HG02852 (cell line): ENCODE measurements at regions not wholly inside any gene's neighbourhood (a gene's known extent, or its start where the extent isn't known, plus 50 kb on each side); places are given as distances from the start of the nearest gene placed in this dataset.
"Not testable (repeated sequence)": the region's sequence is repeated elsewhere in the genome, so short reads cannot be mapped to it uniquely, and the experiment has no call there.

ENCODE experiments used
- ATAC-seq: cut with Tn5 transposase; IDR thresholded peaks from one replicate; pipeline ENCODE4 v1.9.1; 2021; ENCODE audit warnings: mild to moderate bottlenecking, moderate library complexity; ENCODE audit not compliant: unreplicated experiment

GRCh38 chr14:22178333-22178839 lies 410.6 kb downstream of the DAD1 start:
- no peak for ATAC-seq

DNA sequence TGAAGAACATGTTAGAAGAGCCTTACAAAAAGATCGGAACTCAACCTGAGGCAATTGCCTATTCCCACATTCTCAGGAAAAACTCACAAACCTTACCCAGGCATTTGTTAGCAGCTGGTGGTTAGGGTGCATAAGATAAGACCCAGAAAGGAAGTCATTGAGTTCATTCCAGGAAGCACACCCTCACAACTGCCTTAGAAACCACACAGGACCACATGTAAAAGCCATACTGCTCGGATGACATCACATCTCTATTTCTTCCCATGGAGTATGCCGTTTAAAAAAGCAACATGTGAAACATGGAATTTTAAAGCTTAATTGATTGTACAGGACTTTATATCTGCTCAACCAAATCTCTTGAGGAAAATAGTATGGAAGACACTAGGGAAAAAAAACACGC lies 411.2 kb downstream of the DAD1 start:
- no peak for ATAC-seq

DNA sequence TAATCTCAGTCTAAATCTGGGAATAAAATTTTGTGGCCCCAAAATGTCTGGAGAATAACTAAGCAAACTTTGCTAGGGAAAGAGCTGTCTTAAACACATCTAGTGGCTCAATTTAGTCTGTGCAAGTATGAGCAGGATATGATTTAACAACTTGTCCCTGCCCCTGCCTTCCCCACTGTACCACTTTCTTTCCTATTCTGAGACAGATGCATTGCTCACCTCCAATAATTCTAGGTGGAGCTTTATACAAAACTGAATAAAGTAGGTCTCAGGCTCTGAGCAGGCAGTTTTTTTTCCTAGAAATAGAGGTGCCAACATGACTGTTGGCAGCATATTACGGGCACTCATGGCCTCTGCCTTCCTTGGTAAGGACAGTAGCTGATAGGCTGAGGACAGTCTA lies 412.1 kb downstream of the DAD1 start:
- ATAC-seq = no peak

GRCh38 chr14:22175278-22175558 lies 413.8 kb downstream of the DAD1 start:
- not testable (repeated sequence) for ATAC-seq

- no peak for ATAC-seq
Observed at GRCh38 chr14:22174412-22175277, 414.4 kb downstream of the DAD1 start.

- no peak for ATAC-seq
Observed at GRCh38 chr14:22168092-22168955, 420.7 kb downstream of the DAD1 start.

DNA sequence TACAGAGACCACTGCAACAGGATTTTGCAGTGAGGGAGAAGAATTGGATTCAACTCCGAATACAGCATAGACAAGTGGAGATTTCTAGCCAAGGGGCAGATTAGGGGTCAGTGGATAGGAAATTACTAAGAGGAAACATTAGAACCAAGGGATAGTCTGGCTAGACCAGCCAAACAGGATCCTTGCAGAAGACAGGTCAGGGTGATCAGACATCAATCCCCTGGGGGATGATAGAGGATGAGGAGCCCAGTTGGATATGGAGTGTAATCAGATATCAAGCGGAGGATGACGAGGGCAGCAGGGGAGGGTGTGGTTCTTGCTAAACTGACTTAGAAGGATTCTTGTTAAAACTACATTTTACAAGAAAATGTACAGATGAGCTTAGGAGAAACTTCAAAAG lies 424.4 kb downstream of the DAD1 start:
- no peak for ATAC-seq

- ATAC-seq = no peak
Observed at GRCh38 chr14:22163051-22163450, 426.0 kb downstream of the DAD1 start.

DNA sequence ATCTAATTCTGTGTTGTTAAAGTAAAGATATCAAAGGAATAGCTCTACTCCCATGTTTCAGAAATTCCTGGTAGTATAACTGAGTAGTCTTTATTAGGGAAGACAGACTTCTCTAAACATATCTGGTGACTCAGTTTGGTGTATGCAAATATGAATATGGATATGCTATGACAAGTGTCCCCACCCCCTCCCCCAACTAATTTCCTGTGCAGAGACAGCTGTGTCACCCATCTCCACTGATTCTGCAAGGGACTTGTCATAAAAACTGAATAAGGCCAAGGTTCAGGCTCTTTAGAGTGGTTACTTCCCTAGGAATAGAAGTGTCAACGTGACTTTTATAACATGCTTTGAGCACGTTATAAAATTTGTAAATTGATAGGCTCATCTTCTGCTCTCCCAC lies 429.1 kb downstream of the DAD1 start:
- ATAC-seq = no peak

DNA sequence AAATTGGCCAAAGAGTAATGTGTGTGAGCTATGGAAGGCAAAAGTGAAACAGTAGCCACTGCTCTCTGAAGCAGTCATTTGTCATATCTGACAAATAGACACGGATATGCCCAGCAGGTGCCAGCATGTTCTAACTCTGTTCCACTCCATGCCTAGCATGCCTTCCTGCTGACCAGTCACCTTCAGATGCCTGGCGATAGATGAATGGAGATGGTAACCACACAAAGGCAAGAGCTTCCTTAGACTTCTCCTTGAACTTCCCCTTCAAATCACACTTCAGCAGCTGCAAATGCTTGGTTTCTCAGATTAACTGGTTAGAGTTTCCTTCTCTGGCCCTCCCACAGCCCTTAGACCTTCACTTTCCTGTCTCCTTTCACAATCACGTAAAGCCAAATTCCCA lies 429.9 kb downstream of the DAD1 start:
- ATAC-seq = no peak

DNA sequence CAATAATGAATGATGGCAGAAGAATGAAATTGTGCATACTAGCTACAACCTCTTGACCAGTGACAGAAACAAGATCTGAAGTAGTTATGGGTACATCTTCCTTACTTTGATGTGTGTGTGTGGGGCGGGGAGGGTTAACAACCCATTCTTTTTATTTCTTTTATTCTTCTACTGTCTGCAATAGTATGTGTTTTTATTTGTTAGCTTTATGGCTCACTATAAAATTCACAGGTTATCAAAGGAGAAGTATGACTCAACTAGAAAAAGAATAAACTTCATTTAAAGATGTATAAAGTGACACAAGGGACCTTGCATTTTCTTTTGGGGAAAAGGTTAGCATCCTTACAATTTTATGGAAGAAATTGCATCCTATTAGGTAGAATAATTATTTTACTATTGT lies 430.5 kb downstream of the DAD1 start:
- no peak for ATAC-seq

DNA sequence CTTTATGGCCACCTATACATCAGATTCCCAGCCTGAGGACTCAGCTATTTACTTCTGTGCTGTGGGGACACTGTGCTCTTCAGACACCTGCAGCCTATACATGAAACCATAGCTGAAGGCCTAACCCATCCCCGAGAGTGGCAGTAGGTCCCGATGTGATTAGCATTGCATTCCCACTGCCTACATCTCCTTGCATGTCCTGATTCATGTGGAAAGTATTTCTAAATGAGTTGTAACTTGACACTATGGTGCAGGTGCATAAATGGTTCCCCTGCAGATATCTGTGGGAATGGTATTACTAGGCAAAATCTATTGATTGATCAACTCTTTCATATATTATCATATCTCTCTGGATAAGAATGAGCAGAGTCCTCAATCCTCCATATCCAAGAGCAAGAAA lies 433.5 kb downstream of the DAD1 start:
- ATAC-seq = no peak

DNA sequence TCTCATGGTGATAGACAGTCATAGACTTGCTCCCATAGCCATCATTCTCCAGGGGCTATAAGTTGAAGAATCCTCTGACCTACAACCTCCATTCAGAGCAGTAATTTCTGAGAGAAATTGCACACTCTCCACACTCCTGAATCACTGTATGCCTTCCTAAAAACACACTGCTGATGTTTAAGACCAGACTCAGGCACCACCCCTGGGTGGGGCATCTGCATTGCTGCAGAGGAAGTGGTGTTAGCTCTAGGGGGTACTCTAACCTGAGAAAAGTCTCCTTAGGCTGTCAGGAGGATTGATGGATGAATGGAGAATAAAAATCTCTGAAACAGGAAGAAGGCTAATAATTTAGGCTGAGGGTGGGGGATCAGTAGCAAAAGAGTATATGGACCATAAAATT lies 436.1 kb downstream of the DAD1 start:
- ATAC-seq = no peak

DNA sequence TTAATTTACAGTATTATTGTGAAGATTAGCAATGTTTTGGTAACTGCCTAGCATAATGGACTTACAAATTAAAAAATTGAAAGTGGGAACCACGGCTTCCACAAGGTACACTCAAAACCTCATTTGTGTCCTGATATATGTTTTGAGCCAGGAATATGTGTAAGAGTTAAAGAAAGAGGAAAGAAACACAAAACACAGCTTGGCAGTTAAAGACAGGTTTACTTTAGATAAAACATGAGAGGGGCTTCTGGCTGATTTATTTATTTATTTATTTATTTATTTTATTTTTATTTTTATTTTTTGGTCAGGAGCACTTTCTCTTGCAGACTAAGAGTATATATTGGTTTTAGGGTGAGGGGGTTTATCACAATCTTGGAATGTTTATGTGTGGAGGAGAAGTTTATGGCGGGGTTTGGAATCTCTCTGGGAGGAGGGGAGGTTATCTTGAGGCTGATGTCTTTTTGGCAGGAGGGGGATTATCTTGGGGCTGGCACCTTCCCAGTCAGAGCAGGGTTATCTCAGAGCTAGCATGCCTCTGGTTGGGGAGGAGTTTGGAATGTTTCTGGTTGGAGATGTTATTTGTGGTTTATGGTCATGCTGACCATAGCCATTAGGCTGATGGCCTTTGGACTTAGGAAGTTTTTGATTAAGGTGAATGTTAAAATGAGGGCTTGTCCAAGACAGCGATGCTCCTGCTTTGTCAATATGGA lies 436.7 kb downstream of the DAD1 start:
- no peak for ATAC-seq

DNA sequence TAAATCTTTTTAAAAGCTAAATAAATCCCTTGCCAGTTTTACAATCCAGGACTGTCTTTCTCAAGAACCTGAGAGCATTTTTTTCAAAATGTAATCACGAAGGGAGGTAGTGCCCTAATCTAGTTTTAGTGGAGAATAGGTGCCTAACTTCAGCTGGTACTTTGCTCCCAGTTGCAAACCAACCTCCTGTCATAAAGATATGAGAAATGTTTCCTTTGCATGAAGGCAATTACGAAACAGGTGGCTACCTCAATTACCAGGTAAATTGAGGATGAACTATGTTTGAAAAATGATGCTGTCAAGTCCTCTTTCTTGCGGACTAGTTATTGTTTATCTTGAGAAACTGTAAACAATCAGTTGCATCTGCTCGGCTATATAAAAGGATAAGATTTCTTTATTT lies 437.9 kb downstream of the DAD1 start:
- ATAC-seq = no peak

- ATAC-seq = no peak
Observed at GRCh38 chr14:22149058-22149457, 440.0 kb downstream of the DAD1 start.

DNA sequence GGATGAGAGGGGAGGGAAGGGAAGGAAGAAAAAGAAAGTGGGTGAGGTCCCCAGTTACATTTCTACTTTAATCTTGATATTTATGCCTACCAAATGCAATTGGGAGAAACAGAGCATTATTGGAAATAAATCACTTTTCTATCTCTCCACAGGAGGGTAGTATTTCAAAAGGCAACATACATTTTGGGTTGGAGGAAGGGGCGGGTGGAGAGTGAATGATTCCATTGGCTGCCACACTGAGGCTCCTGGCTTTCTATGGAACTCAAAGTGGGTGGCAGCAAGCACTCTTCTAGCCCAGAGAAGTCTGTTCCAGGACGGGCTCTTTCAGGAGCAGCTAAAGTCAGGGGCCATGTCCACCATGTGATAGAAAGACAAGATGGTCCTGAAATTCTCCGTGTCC lies 441.3 kb downstream of the DAD1 start:
- ATAC-seq = no peak

- no peak for ATAC-seq
Observed at GRCh38 chr14:22143363-22143762, 445.7 kb downstream of the DAD1 start.

DNA sequence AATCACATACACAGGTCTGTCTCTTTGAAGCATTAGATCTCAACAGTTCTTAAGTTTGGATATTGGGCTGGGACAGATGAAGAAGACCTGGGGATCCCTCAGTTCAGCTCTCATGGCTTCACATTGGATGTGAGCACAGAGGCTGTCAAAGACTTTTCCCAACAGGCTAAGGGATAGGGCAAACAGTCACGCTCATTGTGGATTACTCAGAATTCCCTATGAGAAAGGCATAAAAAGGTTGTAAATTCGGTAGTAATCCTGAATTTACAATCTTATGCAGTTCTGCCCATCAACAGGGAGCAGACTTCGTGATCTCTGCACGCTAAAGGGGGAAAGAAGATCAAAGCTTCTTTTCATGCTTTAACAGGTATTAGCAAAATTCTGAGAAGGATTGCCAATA lies 448.4 kb downstream of the DAD1 start:
- no peak for ATAC-seq

GRCh38 chr14:22131749-22132476 lies 457.1 kb downstream of the DAD1 start:
- no peak for ATAC-seq

- ATAC-seq = no peak
Observed at GRCh38 chr14:22124073-22124613, 450.5 kb upstream of the OR4E1 start.
